H1 (cell line): ENCODE measurements at regions not wholly inside any gene's neighbourhood (a gene's known extent, or its start where the extent isn't known, plus 50 kb on each side); places are given as distances from the start of the nearest gene placed in this dataset.

Experiments used
- CTCF ChIA-PET: fragments of 300-600 bp; sonication (Branson Sonifier 250); formaldehyde crosslinking; loops from one replicate; lab custom pipeline; 2021; ENCODE audit not compliant: partially characterized antibody; lab: Charles Lee
- POLR2A ChIA-PET: fragments of 300-600 bp; sonication (Branson Sonifier 250); formaldehyde crosslinking; loops from one replicate; lab custom pipeline; 2021; ENCODE audit warnings: inconsistent platforms; ENCODE audit not compliant: partially characterized antibody; lab: Charles Lee
- DNase-seq, 2 experiments: peaks; one replicate each; pipeline versions ENCODE4 v3.0.0 to v3.0.0-alpha.2; 2010 to 2022; ENCODE audit warnings: low spot score in 2 of 2, low read depth in 1 of 2, mixed read lengths in 1 of 2
- FAIRE-seq: peaks from 2 replicates; lab custom pipeline; 2011; peaks lifted over from hg19 to GRCh38; lab: Jason Lieb, UNC
- H2AFZ ChIP-seq: 2 replicates; pipeline ENCODE4 v1.8.1; 2012; ENCODE audit warnings: low read length, inconsistent platforms
- H2AK5ac ChIP-seq: 2 replicates; pipeline ENCODE4 v1.6.1; 2013; ENCODE audit warnings: low read depth, low read length
- H2BK120ac ChIP-seq: replicated peaks from 2 replicates; pipeline ENCODE3; 2013; ENCODE audit warnings: low read depth, low read length, inconsistent platforms
- H2BK12ac ChIP-seq: 2 replicates; pipeline ENCODE4 v1.6.1; 2013; ENCODE audit warnings: low read depth, low read length
- H2BK15ac ChIP-seq: 2 replicates; pipeline ENCODE4 v1.6.1; 2013; ENCODE audit warnings: low read length
- H2BK20ac ChIP-seq: 2 replicates; pipeline ENCODE4 v1.6.1; 2013; ENCODE audit warnings: low read length
- H2BK5ac ChIP-seq: 2 replicates; pipeline ENCODE4 v1.6.1; 2013; ENCODE audit warnings: low read depth, low read length
- H3K14ac ChIP-seq: 2 replicates; pipeline ENCODE4 v1.6.1; 2013; ENCODE audit warnings: inconsistent platforms; ENCODE audit not compliant: insufficient read length
- H3K18ac ChIP-seq: 2 replicates; pipeline ENCODE4 v1.6.1; 2013; ENCODE audit warnings: low read length; ENCODE audit errors: extremely low read depth
- H3K23ac ChIP-seq: 2 replicates; pipeline ENCODE4 v1.6.1; 2013; ENCODE audit warnings: inconsistent platforms; ENCODE audit not compliant: insufficient read length
- H3K23me2 ChIP-seq: 2 replicates; pipeline ENCODE4 v1.6.1; 2013; ENCODE audit warnings: low read depth, low read length
- H3K27ac ChIP-seq: 2 replicates; pipeline ENCODE4 v1.6.1; 2011; ENCODE audit warnings: low read depth, low read length, inconsistent platforms
- H3K27me3 ChIP-seq, 4 experiments: replicated peaks in 1 of 4; 1 replicate in 1 of 4; 2 replicates in 3 of 4; pipeline versions ENCODE4 v1.6.1 to v1.8.1; 2011 to 2013; ENCODE audit warnings: low read length in 3 of 4, mild to moderate bottlenecking in 3 of 4, inconsistent platforms in 2 of 4, mixed read lengths in 2 of 4, moderate library complexity in 1 of 4; ENCODE audit not compliant: control insufficient read depth in 3 of 4, insufficient read depth in 3 of 4; ENCODE audit errors: extremely low read depth in 1 of 4
- H3K36me3 ChIP-seq, 4 experiments: 2 replicates each; pipeline versions ENCODE4 v1.6.1 to v1.8.1; 2011 to 2013; ENCODE audit warnings: mild to moderate bottlenecking in 4 of 4, low read length in 3 of 4, moderate library complexity in 2 of 4, control low read depth in 1 of 4, inconsistent platforms in 1 of 4; ENCODE audit not compliant: insufficient read depth in 4 of 4, control insufficient read depth in 2 of 4
- H3K4ac ChIP-seq: replicated peaks from 2 replicates; pipeline ENCODE3; 2013; ENCODE audit warnings: low read length, low read depth, mixed read lengths, inconsistent platforms; ENCODE audit not compliant: insufficient read length
- H3K4me1 ChIP-seq, 4 experiments: replicated peaks in 1 of 4; 1 replicate in 1 of 4; 2 replicates in 3 of 4; pipeline versions ENCODE4 v1.6.1 to v1.8.1; 2011 to 2013; ENCODE audit warnings: low read length in 3 of 4, inconsistent platforms in 2 of 4, mixed read lengths in 1 of 4; ENCODE audit not compliant: insufficient read depth in 4 of 4, control insufficient read depth in 3 of 4
- H3K4me2 ChIP-seq, 2 experiments: 2 replicates each; pipeline versions ENCODE4 v1.6.1 to v1.8.1; 2011 to 2013; ENCODE audit warnings: low read depth in 2 of 2, low read length in 2 of 2, control low read depth in 1 of 2, inconsistent platforms in 1 of 2, mild to moderate bottlenecking in 1 of 2; ENCODE audit not compliant: insufficient read depth in 1 of 2
- H3K4me3 ChIP-seq, 4 experiments: fragments of 200-600, 300-600 bp in 1 of 4; sonication (generic), shearing (Covaris generic), sonication (Bioruptor Twin) in 1 of 4; 2 replicates each; pipeline versions ENCODE4 v1.5.1 to v1.8.1; 2011 to 2016; ENCODE audit warnings: low read length in 4 of 4, low read depth in 3 of 4, control low read depth in 2 of 4, inconsistent platforms in 2 of 4, mild to moderate bottlenecking in 2 of 4, mixed read lengths in 1 of 4, moderate library complexity in 1 of 4; ENCODE audit not compliant: insufficient read depth in 2 of 4; ENCODE audit errors: extremely low read depth in 1 of 4
- H3K56ac ChIP-seq: replicated peaks from 2 replicates; pipeline ENCODE3; 2013; ENCODE audit warnings: low read depth, mild to moderate bottlenecking, mixed read lengths, low read length, inconsistent platforms; ENCODE audit not compliant: insufficient read length
- H3K79me1 ChIP-seq: 2 replicates; pipeline ENCODE4 v1.6.1; 2013; ENCODE audit warnings: low read depth, low read length, control low read depth
- H3K79me2 ChIP-seq, 2 experiments: 2 replicates each; pipeline versions ENCODE4 v1.6.1 to v1.8.1; 2012 to 2013; ENCODE audit warnings: low read length in 2 of 2, mild to moderate bottlenecking in 2 of 2, inconsistent platforms in 1 of 2; ENCODE audit not compliant: insufficient read depth in 2 of 2, control insufficient read depth in 1 of 2
- H3K9ac ChIP-seq, 4 experiments: replicated peaks in 1 of 4; 1 replicate in 1 of 4; 2 replicates in 3 of 4; pipeline versions ENCODE4 v1.6.1 to v1.8.1; 2011 to 2013; ENCODE audit warnings: low read depth in 3 of 4, low read length in 3 of 4, control low read depth in 2 of 4, mild to moderate bottlenecking in 2 of 4, moderate library complexity in 2 of 4, inconsistent platforms in 1 of 4; ENCODE audit errors: extremely low read depth in 1 of 4
- H3K9me3 ChIP-seq, 2 experiments: 2 replicates each; pipeline versions ENCODE4 v1.6.1 to v1.8.1; 2012 to 2013; ENCODE audit warnings: mild to moderate bottlenecking in 2 of 2, moderate library complexity in 2 of 2, control low read depth in 1 of 2, inconsistent platforms in 1 of 2, low read depth in 1 of 2, low read length in 1 of 2, mixed read lengths in 1 of 2; ENCODE audit not compliant: insufficient read depth in 2 of 2
- H4K20me1 ChIP-seq, 2 experiments: replicated peaks in 1 of 2; 2 replicates each; pipeline versions ENCODE3 to v1.8.1; 2011 to 2013; ENCODE audit warnings: inconsistent platforms in 2 of 2, low read length in 2 of 2, mild to moderate bottlenecking in 1 of 2; ENCODE audit not compliant: insufficient read depth in 2 of 2, control insufficient read depth in 1 of 2
- H4K5ac ChIP-seq: 2 replicates; pipeline ENCODE4 v1.6.1; 2013; ENCODE audit warnings: low read length, low read depth, mixed read lengths, inconsistent platforms; ENCODE audit not compliant: insufficient read length
- H4K8ac ChIP-seq: 2 replicates; pipeline ENCODE4 v1.8.0; 2013; ENCODE audit warnings: mild to moderate bottlenecking, moderate library complexity, low read length, inconsistent platforms; ENCODE audit not compliant: insufficient read depth; ENCODE audit errors: extremely low read depth
- H4K91ac ChIP-seq: replicated peaks from 2 replicates; pipeline ENCODE3; 2013; ENCODE audit warnings: low read length, mixed read lengths, inconsistent platforms; ENCODE audit not compliant: insufficient read length
- CREB1 ChIP-seq: IDR thresholded peaks from 2 replicates; pipeline ENCODE4 v1.6.1; 2012; ENCODE audit warnings: inconsistent platforms
- GTF2F1 ChIP-seq: IDR thresholded peaks from 2 replicates; pipeline ENCODE4 v1.6.1; 2012; ENCODE audit warnings: low read depth, low read length, improper control_type of control experiment, borderline replicate concordance
- KDM4A ChIP-seq: IDR thresholded peaks from one replicate; pipeline ENCODE4 v1.7.1; 2012; ENCODE audit warnings: low read depth, mild to moderate bottlenecking, moderate library complexity, low read length, inconsistent platforms; ENCODE audit not compliant: severe bottlenecking
- POLR2A ChIP-seq, 2 experiments: IDR thresholded peaks; 1 replicate in 1 of 2; 2 replicates in 1 of 2; pipeline ENCODE4 v1.6.1; 2011; ENCODE audit warnings: low read depth in 2 of 2, low read length in 2 of 2, mild to moderate bottlenecking in 2 of 2; ENCODE audit errors: control extremely low read depth in 1 of 2
- POLR2AphosphoS5 ChIP-seq: IDR thresholded peaks from 2 replicates; pipeline ENCODE4 v1.6.1; 2011; ENCODE audit warnings: low read depth, low read length
- TAF7 ChIP-seq: optimal IDR thresholded peaks from 2 replicates; pipeline ENCODE3; 2011; ENCODE audit warnings: low read depth, mild to moderate bottlenecking, inconsistent platforms, low read length, moderate library complexity, borderline replicate concordance
- WGBS, 2 experiments: shearing (Covaris generic) in 1 of 2; methylation state at CpG; one replicate each; pipeline versions ENCODE4 v1.1.6 to v1.1.7; 2013 to 2015; ENCODE audit warnings: low lambda C conversion rate in 2 of 2, mixed read lengths in 2 of 2, inconsistent platforms in 1 of 2, low coverage in 1 of 2, missing lambda C conversion rate in 1 of 2; ENCODE audit not compliant: insufficient replicate concordance in 2 of 2, insufficient coverage in 1 of 2, insufficient read length in 1 of 2; ENCODE audit errors: extremely low coverage in 1 of 2, missing lambda C conversion rate in 1 of 2; 5-methylcytosine and 5-hydroxymethylcytosine counted together
- TF ChIP-seq, protein P1 (sequence below), 3 experiments: IDR thresholded peaks; 1 replicate in 2 of 3; 2 replicates in 1 of 3; pipeline versions ENCODE4 v1.5.1 to v1.6.1; 2011; ENCODE audit warnings: low read length in 3 of 3, mild to moderate bottlenecking in 3 of 3, inconsistent platforms in 2 of 3, low read depth in 1 of 3, moderate library complexity in 1 of 3; ENCODE audit not compliant: insufficient read depth in 1 of 3; ENCODE audit errors: control extremely low read depth in 1 of 3

DNA sequence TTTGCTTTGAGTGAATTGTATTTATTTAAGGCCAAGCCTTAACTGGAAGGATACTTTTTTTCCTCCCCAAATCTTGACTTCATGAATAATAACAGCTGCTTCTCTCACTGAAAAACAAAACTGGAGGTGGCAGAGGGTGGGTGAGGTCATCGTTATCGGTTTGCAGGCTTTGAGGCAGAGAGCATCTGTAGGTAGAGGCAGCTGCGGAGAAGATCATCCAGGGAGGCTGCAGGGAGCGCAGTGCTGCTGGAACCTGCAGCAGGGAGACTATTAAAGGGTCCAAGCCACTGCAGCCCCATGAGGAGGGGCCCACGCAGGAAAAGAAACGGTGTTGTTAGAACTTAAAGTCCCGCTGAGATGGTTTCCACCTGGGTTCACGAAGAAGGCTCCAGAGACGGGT, 112.1 kb upstream of the SDK1 start:
- no peak overlapping the region for H3K4ac ChIP-seq
- H3K79me2 ChIP-seq = no peaks in the 10 kb centered on the region
- WGBS, 2 experiments = 88% methylated on average over 9 of the region's 9 CpGs; no CpG with 5 or more reads in 1 of the 2 experiments
- no peaks in the 10 kb centered on the region for H4K20me1 ChIP-seq
- peak overlapping the region; percentile 80 for H4K91ac ChIP-seq
- no peak overlapping the region for H4K8ac ChIP-seq
- no peak overlapping the region for H4K5ac ChIP-seq
- H3K14ac ChIP-seq = no peak overlapping the region
- H2BK12ac ChIP-seq = peak overlapping the region; percentile 53; the same call in 1 of the 2 replicates
- peaks cover 2 to 9% (median 4%) of the 10 kb centered on the region in 4 experiments; a peak in 3 of 7 replicates for H3K4me1 ChIP-seq
- H3K27me3 ChIP-seq = no peaks in the 10 kb centered on the region
- no peak overlapping the region for H3K27ac ChIP-seq
- H2AFZ ChIP-seq = peak overlapping the region; percentile 49; the same call in 1 of the 2 replicates
- no peak overlapping the region for H3K23ac ChIP-seq
- peak overlapping the region; percentile 34 for H2BK120ac ChIP-seq
- no peaks in the 10 kb centered on the region for H3K23me2 ChIP-seq
- POLR2A ChIA-PET = no interaction called here
- H3K4me2 ChIP-seq = no peak overlapping the region
- H3K9ac ChIP-seq = no peak overlapping the region
- no peak overlapping the region for H2AK5ac ChIP-seq
- H2BK20ac ChIP-seq = no peak overlapping the region
- H3K79me1 ChIP-seq = no peaks in the 10 kb centered on the region; the same call in 1 of the 2 replicates
- H3K9me3 ChIP-seq = peaks cover 0 to 5% of the 10 kb centered on the region in 2 experiments; a peak in 1 of 4 replicates
- no peak overlapping the region for H2BK15ac ChIP-seq
- H3K18ac ChIP-seq = no peak overlapping the region
- H2BK5ac ChIP-seq = no peak overlapping the region; the same call in 1 of the 2 replicates
- CTCF ChIA-PET = interaction anchor here (1.6 kb wide), 1 partner anchor 12 kb away, joined by 4 read pairs; no protein-coding TSS in a partner anchor
- no peak for TF ChIP-seq CREB1
- no peak for TF ChIP-seq TAF7
- TF ChIP-seq POLR2AphosphoS5 = no peak
- TF ChIP-seq, protein P1, sequence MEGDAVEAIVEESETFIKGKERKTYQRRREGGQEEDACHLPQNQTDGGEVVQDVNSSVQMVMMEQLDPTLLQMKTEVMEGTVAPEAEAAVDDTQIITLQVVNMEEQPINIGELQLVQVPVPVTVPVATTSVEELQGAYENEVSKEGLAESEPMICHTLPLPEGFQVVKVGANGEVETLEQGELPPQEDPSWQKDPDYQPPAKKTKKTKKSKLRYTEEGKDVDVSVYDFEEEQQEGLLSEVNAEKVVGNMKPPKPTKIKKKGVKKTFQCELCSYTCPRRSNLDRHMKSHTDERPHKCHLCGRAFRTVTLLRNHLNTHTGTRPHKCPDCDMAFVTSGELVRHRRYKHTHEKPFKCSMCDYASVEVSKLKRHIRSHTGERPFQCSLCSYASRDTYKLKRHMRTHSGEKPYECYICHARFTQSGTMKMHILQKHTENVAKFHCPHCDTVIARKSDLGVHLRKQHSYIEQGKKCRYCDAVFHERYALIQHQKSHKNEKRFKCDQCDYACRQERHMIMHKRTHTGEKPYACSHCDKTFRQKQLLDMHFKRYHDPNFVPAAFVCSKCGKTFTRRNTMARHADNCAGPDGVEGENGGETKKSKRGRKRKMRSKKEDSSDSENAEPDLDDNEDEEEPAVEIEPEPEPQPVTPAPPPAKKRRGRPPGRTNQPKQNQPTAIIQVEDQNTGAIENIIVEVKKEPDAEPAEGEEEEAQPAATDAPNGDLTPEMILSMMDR (IDR thresholded peaks at IDR 0.05; ENCODE audit: control extremely low read depth in 1 of 3, insufficient read depth in 1 of 3, low read depth in 1 of 3, low read length in 3 of 3) = no peak
- no peak for TF ChIP-seq GTF2F1
- no peak for TF ChIP-seq KDM4A
- no peak for TF ChIP-seq POLR2A (IDR thresholded peaks at IDR 0.05; ENCODE audit: control extremely low read depth in 1 of 2, low read depth in 2 of 2, low read length in 2 of 2)
- H3K36me3 ChIP-seq = no peaks in the 10 kb centered on the region
- no peak for DNase-seq
- H3K56ac ChIP-seq = no peak overlapping the region
- no peak overlapping the region for H3K4me3 ChIP-seq
- no peak for FAIRE-seq
